Suppressor macrophage treated with lipopolysaccharide for 4 hours (primary cell): ENCODE measurements at regions not wholly inside any gene's neighbourhood (a gene's known extent, or its start where the extent isn't known, plus 50 kb on each side); places are given as distances from the start of the nearest gene placed in this dataset.
"Not testable (repeated sequence)": the region's sequence is repeated elsewhere in the genome, so short reads cannot be mapped to it uniquely, and the experiment has no call there.

ENCODE experiments used
- DNase-seq: peaks from one replicate; pipeline ENCODE4 v3.0.0-alpha.2; 2020

GRCh38 chr5:143521141-143521540, 117.7 kb upstream of the NR3C1 start:
- DNase-seq: no peak

- DNase-seq: not testable (repeated sequence)
Measured at GRCh38 chr5:143519215-143519614, 115.7 kb upstream of the NR3C1 start.

- DNase-seq: not testable (repeated sequence)
Measured at GRCh38 chr5:143517824-143518223, 114.3 kb upstream of the NR3C1 start.

- no peak for DNase-seq
Measured at GRCh38 chr5:143516249-143516648, 112.8 kb upstream of the NR3C1 start.

DNA sequence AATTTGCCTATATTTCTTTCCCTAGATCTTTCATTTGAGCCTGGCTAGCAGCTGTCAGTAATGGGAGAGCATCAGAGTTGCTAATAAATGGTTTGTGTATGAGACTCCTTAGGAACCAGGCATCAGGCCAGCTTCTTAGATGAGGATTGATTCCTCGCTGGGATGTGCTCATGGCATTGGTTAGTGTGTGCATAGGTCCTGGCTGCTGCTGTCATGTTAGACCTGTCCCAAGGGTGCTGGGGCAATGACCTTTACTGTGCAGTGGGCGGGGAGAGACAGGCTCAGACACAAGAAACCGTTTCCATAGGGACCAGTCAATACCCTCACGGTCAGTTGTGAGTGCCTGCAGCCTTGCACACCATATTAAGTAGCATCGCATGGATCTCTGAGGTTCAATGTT, 112.3 kb upstream of the NR3C1 start:
- DNase-seq: no peak

DNA sequence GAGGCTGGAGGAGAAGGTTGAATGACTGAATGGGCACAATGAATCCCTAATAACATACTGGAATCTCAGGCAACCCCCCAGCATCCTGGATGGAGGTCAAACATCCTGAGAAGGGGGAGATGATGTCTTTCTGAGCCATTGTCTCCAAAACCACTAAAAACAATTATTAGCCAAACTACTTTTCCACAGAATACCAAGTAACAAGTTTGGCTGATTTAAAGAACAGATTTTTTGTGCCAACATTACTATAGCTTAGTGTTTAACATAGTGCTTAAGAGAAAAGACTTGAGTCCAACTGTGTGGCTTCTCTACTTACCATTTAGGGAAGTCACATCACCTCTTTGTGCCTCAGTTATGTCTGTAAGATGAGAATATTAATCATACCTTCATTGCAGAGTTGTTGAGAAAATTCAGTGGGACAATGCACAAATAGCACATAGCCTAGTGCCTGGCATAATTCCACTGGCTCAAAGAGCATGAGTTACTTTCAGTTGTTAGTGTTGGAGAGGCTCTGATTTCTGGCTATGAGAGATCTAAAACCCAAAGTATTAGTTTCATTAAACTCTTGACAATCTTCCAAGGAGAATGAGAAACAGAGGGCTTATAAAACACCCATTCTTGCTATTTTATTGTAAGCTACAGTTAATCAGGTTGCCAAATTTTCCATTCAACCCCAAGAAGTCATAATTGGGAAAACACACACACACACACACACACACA, 111.3 kb upstream of the NR3C1 start:
- no peak for DNase-seq

DNA sequence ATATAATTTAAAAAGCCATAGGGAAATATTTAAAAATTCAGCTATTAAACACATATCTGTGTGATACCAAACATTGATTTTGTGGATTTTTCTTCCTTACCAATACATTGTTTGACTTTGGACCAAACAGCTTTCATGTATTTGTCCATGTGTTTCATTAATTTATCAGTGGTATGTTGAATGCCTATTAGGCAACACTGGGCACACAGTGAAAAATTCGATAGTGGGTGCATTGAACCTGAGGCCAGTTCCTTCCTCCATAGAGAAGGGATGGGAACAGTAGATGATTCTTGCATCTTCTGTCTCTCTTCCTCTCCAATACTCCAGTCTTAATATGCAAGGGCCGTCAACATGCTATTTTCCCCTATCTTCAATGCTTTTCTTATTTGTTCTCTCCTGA, 110.2 kb upstream of the NR3C1 start:
- DNase-seq: no peak

- DNase-seq: no peak
Measured at GRCh38 chr5:143511736-143512135, 108.2 kb upstream of the NR3C1 start.

GRCh38 chr5:143509758-143510221, 106.3 kb upstream of the NR3C1 start:
- no peak for DNase-seq

- DNase-seq: peak; percentile 16
Measured at GRCh38 chr5:143506836-143507552, 103.5 kb upstream of the NR3C1 start.

- no peak for DNase-seq
Measured at GRCh38 chr5:143505934-143506333, 102.4 kb upstream of the NR3C1 start.

DNA sequence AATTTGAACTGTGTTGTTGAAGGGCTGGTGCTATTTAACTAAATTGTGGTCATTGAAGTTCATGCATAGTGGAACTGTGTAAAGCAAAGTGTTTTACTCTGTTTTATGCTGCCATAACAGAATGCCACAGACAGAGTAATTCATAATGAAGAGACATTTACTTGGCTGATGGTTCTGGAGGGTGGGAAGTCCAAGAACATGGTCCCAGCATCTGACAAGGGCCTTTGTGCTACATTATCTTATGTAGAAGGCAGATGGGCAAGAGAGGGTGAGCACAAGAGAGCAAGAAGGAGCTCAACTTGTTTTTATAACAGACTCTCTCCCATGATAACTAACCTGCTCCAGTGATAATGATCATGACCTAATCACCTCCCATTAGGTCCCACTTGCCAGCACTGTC, 101.9 kb upstream of the NR3C1 start:
- no peak for DNase-seq

GRCh38 chr5:143501310-143502044, 98.0 kb upstream of the NR3C1 start:
- no peak for DNase-seq

DNA sequence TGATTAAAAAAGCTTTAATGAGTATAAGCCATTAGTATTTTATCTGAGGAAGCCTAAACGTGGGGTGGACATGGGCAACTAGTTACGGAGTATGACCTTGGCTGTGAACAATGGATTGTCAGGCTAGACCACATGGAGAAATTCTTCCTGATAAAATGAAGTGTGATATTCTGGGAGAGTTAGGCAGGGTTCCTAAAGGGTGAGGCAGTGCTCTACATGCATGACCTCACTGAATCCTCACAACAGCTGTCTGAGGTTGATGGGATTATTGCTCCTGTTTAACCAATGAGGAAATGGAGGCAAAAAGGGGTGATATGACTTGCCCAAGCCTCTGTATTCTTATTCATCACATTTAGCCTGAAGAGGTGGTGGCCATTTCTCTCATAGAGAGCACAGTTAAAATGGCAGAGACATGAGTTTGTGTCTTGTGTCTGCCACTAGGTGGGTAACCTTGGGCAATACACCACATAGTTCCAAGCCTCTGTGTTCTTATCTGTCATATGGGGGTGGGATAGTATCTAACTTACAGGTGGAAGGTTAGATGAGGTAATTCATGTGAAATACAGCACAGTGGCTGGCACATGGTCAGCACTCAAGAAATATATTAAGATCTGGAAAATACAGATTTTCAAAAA, 96.1 kb upstream of the NR3C1 start:
- DNase-seq: no peak

DNA sequence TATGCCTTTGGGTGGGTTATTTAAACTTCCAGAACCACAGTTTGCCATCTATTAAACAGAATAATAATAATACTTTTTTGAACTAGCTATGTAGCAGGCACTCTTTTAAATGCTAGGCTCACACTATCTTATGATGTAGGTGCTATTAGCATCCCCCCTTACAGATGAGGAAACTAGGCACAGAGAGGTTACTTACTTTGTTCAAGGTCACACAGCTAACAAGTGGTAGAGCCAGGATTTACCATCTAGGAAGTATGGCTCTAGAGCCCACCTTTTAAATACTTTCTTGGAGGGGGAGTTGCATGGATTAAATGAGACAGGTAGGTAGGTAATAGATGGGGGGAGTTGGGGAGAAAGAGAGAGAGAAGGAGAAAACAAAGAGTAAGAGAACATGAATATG, 95.3 kb upstream of the NR3C1 start:
- no peak for DNase-seq

DNA sequence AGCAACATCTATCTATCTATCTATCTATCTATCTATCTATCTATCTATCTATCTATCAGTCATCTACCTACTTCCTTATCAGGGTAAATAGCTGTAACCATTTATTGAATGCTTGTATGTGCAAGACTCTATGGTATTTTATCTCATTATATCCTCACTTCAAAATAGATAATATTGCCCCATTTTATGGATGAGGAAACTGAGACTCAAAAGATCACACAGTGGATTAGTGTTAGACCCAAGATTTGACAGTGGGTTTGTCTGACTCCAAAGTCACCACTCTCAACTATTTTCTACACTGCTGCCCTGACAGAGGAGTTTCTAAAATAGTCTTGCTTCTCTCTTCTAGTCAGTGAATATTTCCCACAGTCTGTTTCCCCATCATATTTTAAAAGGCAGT, 94.3 kb upstream of the NR3C1 start:
- DNase-seq: no peak

- DNase-seq: no peak
Measured at GRCh38 chr5:143496943-143497342, 93.5 kb upstream of the NR3C1 start.

DNA sequence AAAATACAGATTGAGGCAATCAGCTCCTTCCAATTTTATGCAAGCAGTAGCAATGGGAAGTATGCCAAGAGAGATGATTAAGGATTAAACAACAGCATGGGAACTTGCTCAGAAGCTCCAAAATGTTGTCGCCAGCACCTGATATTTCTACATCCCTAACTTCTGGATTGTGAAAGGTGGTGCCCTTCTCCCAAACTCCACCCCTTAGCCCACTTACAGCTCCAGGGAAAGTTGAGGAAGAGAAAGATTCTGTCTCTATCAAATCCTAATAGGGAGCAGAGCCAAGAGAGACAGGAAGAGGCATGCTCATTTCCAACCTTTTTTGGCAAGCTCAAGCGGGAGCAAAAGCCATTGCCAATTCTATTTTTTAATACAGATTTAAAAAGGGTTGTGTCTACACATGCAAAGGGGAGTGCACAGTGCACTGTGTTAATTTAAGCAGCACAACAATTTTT, 92.4 kb upstream of the NR3C1 start:
- DNase-seq: peak; percentile 92

GRCh38 chr5:143495110-143495509, 91.6 kb upstream of the NR3C1 start:
- DNase-seq: peak; percentile 67

- no peak for DNase-seq
Measured at GRCh38 chr5:143494595-143494994, 91.1 kb upstream of the NR3C1 start.

DNA sequence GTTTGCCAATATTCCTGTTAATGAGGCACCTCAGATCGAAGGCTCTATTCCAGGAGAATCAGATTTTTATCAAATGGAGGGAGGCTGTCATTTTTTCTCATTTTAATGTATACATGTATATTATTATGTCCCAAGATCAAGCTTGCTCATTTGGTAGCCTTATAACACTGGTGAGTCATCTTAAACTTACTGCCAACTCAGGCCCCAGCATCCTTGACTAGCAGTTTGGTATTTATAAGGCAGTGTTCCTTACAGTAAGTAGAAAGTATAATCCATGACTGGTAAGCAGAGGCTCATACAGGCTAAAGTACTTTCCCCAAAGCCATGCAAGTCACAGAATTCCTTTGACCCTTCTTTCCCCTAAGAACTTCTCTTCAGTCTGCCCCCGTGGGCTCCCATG, 90.7 kb upstream of the NR3C1 start:
- peak; percentile 47 for DNase-seq

- no peak for DNase-seq
Measured at GRCh38 chr5:143492783-143493182, 89.3 kb upstream of the NR3C1 start.

DNA sequence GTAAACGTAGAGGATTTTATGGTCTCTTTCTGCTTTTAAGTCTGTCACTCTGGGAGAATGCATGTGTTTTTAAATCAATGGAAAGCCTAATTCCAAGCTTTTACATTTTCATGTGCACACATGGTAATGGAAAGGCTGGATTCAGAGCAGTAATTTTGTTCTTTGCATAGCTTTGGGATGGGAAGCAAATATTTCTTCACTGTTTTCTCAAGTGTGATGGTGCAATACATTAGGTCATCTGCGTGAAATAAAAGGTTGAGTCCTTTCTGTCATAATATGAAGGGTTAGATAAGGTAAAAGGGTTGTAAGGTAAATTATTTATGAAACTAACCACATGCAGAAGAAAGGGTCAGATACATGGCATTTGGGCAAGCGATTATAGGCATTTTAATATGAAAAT, 88.2 kb upstream of the NR3C1 start:
- DNase-seq: peak; percentile 21
